Fibroblast of the aortic adventitia (primary cell): ENCODE measurements at regions not wholly inside any gene's neighbourhood (a gene's known extent, or its start where the extent isn't known, plus 50 kb on each side); places are given as distances from the start of the nearest gene placed in this dataset.

Source experiments
- DNase-seq: peaks from one replicate; pipeline ENCODE4 v3.0.0-alpha.2; 2010; ENCODE audit warnings: low read depth
- H3K4me3 ChIP-seq: 2 replicates; pipeline ENCODE4 v1.5.1; 2011; ENCODE audit warnings: low read depth, mild to moderate bottlenecking, control low read depth, low read length, moderate library complexity
- TF ChIP-seq, protein P1 (sequence below): IDR thresholded peaks from 2 replicates; pipeline ENCODE4 v1.5.1; 2011; ENCODE audit warnings: mild to moderate bottlenecking, low read length, control low read depth, inconsistent platforms; ENCODE audit not compliant: insufficient read depth

DNA sequence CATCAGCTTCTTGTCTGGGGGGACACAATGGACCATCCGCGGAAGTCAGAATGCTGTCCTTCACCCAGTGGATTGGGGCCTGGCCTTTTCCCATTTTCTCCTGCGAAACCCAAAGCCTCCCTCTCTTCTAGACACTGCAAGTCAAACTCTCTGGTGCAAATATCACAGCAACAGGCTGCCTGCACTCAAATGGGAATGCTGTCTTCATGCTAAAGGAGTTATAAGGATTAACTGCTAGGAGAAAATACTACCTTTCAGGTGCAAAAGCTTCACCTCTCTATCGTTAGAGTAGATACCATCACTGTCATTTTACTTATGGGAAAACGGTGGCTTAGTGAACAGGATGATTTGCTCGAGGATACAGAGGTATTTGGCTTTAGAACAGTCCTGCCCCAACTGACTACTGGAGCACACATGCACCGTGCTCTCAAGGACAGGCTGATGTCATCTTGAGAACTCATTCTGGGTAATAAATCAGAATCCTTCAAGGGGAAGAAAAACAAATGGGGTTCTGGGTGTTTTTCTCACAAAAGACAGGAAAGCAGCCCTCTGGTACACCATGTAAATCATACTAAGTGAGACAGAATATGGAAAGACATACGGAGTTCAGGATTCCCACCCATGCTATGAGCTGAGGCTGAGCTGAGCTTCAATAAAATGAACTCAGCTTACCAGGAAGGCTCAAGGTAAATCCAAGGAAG, 100.9 kb downstream of the SAMD9 start:
- DNase-seq, result no peak
- H3K4me3 ChIP-seq, result no peak overlapping the region
- TF ChIP-seq, protein P1, sequence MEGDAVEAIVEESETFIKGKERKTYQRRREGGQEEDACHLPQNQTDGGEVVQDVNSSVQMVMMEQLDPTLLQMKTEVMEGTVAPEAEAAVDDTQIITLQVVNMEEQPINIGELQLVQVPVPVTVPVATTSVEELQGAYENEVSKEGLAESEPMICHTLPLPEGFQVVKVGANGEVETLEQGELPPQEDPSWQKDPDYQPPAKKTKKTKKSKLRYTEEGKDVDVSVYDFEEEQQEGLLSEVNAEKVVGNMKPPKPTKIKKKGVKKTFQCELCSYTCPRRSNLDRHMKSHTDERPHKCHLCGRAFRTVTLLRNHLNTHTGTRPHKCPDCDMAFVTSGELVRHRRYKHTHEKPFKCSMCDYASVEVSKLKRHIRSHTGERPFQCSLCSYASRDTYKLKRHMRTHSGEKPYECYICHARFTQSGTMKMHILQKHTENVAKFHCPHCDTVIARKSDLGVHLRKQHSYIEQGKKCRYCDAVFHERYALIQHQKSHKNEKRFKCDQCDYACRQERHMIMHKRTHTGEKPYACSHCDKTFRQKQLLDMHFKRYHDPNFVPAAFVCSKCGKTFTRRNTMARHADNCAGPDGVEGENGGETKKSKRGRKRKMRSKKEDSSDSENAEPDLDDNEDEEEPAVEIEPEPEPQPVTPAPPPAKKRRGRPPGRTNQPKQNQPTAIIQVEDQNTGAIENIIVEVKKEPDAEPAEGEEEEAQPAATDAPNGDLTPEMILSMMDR, result no peak

DNA sequence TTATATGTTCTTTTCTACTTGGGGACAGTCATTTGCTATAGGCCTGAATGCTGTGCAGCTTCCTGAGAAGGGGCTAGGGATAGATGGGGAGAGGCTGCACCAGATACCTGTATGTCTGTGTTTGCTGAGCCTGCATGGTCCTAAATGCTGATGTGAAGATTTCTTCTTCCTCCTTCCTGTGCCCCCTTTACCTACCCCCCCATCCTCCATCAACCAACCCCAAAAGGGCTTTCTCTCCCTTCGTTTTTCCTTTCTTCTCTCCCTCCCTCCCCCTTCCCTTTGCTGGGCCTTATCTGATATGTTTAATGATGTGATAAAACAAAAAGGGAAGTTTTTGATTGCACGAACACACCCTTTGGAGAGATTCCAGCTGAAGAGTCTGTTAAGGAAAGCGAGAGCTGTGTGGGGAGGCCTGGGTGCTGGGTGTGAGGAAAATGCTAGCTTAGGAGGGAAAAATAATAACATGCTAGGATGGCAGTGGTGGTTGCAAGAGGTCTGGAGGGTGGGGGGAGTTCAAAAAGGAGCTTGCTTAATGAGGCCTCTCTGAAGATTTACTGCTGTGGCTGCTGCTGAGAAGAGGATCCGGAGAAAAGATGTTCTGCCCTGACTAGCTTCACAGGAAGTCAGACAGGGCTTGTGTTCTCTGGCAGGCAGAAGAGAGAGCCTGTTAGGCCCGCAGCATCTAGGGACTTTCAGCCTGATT, 101.8 kb downstream of the SAMD9 start:
- TF ChIP-seq, protein P1, result no peak
- peak; percentile 22 for DNase-seq
- H3K4me3 ChIP-seq, result no peak overlapping the region

DNA sequence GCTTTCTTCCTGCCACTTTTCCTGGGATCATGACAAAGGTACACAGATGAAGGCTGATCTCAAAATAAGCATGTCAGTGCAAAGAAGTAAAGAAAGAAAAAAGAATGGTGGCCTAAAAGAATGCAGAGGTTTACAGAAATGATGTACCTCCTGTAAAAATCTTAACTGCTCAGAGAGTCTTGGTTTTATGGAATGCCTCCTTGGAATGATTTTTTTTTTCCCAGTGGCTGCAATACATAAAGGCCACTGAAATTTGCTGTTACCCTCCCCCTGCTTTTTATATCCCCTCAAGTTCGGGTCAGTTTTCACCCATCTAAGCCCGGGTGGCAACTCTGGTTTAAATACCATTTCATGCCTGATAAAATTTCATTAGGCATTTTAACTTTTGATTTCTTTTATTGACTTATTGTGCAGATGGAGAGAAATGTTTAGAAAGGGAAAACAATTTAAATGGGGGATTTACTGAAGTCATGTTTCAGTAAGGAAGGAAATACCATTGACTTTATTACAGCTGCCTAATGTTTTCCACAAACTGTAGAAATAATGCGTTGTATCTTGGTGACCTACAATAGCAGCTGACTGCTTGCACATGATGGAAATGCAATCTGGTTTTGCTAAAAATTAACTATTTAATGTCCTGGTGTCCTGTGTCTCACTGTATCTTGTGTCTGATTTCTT, 102.5 kb downstream of the SAMD9 start:
- no peak overlapping the region for H3K4me3 ChIP-seq
- DNase-seq, result peak; percentile 24
- TF ChIP-seq, protein P1, result no peak

DNA sequence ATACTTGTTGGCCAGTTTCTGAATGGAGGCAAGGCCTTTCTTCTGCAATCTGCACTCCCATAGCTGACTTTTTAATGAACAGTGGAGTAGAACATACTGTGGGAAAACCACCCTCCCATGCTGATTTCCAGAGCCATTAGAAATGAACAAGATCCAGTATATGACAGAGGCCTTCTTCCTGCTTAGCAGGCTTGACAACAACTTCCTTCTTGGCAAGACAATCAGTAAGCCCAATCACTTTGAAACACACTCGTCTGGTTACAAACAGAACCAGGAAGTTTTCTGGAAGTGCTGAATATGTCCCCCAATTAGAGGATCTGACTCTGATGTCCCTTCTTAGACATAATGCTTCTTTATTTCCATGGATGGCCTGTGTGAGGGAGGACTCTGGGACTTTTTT, 103.4 kb downstream of the SAMD9 start:
- TF ChIP-seq, protein P1, result no peak
- no peak for DNase-seq
- H3K4me3 ChIP-seq, result no peak overlapping the region

DNA sequence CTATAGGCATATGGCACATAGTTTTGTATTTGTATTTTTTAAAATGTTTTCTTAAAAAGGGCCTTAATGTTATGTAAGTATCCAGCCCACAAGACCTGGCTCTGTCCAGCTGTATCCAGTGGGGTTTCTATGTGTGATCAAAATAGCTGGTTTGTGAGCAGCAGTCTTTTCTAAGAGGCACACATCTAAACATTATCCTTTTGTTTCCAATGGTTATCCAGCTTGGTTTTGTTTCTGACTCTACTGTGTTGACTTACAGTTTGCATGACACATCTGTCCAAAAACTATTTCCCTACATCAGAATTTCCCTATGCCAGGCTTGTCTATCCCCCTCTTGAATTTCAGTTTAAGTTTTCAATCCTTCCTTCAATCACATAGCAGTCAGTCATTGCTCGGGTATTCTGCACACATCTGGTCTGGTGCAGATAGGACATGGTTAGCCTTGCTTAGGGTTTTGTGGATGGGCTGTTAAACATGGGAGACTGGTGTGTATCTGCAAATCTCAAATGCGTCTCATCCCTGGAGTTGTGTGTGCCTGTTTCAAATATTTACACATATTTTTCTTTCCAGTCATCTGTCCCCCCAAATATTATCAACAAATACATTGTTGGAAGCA, 104.2 kb downstream of the SAMD9 start:
- DNase-seq, result no peak
- no peak overlapping the region for H3K4me3 ChIP-seq
- TF ChIP-seq, protein P1, result no peak

DNA sequence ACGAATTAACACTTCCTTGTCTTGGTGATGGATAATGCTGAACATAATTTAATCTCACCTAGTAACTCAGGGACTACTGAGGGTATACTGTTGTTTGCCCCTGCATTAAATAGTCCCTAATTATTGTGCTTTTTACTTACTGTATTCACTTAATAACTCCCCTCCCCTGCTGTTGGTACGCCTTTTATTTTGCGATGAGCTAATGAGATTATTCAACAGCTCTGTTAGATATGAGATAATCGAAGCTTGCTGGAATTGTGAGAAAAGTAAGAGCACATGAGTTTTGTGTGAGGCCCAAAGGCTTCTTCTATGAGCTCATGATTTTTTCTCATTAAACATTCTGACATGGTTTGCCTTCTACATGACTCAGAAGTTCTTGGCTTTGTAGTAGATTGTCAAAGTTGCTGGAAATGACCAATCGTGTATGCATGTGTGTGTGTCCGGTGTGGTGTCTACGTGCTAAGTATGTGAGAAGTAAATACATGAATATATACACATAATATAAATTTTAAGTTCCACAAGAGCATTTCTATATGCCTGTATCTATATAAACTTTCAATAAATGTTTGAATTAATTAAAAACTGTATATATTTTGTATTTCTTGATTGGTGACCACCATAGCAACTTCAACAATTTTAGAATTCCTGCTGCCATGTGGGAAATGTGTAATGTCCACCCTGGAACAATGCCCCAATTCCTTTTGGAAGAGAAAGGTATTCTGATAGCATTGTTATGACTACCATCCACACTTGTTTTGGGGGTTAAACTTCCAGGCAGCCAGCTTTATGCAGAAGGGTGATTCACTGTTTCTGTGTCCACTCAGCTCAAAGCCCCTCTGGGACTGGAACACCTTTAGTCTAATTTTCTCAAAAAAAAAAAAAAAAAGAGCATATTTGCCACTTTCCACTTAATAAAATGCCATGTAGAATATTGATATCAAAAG, 106.2 kb downstream of the SAMD9 start:
- TF ChIP-seq, protein P1, result no peak
- peak; percentile 96 for DNase-seq
- no peak overlapping the region for H3K4me3 ChIP-seq
